HG03565 (cell line): ENCODE measurements at regions not wholly inside any gene's neighbourhood (a gene's known extent, or its start where the extent isn't known, plus 50 kb on each side); places are given as distances from the start of the nearest gene placed in this dataset.

ENCODE experiments used
- ATAC-seq: cut with Tn5 transposase; IDR thresholded peaks from one replicate; pipeline ENCODE4 v1.9.1; 2021; ENCODE audit warnings: mild to moderate bottlenecking, moderate library complexity; ENCODE audit not compliant: unreplicated experiment

DNA sequence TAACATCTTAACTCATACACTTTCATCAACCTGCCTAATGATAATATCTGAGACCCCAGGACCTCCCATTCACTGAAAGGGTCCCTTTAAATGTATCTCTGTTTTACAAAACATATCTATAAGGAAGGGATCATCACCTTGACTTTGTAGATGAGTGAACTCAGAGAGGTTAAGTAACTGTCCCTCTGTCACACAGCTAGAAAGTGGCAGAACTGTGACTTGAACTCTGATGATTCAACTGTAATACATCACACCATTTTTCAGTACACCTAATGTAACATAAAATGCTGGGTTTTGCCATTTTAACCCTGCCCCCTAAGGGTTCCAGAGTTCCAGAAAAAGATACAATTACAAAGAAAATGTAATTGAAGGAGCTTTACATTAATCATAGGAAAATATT is 234.6 kb downstream of the ZEB2 start:
- no peak for ATAC-seq

DNA sequence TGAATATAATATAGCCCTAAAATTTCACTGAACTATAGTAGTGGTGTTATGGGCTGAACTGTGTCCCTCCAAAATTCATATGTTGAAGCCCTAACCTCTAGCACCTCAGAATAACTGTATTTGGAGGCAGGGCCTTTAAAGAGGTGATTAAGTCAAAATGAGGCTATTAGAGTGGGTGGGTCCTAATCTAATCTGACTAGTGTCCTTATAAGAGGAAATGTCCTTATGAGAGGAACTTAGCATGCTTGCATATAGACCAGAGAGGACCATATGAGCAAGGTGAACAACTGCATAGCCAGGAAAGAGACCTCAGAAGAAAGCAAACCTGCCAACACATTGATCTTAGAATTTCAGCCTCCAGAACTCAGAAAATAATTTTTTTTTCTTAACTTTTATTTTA is 238.4 kb downstream of the ZEB2 start:
- ATAC-seq, result no peak

DNA sequence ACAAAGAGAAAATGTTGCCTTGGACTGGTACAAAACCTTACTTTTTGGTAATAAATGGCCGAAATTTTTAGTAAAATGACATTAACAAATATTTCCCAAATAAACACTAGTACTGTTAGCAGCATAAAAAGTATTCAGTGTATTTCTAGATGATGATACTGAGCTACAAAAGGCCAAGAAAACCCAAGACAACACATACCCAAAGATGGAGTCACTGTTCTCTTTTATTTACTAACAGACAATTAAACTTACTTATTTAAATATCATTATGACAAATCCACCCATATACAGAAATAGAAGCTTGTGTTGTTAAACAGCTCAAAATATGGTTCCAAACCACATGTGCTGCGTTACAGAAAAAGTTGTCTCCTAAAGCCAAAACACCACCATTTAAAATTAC is 239.9 kb downstream of the ZEB2 start:
- no peak for ATAC-seq

DNA sequence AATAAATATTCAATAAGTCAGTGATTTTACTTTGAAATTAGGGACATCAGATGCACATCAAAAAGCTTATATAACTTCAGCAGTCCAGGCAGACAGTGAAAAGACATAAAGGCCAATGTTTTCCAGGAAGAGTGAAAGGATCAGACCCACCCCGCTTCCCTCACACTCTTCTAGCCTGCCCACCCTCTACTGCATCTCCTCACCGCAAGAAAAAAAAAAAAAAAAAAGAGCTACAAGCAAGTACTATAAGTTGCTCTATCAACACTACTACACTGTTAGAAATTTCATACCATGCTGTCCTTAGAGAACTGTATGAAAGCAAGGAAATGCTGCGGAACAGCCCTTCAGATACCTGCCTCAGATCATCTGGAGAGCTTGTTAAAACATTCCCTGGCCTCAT is 240.8 kb downstream of the ZEB2 start:
- ATAC-seq, result no peak

DNA sequence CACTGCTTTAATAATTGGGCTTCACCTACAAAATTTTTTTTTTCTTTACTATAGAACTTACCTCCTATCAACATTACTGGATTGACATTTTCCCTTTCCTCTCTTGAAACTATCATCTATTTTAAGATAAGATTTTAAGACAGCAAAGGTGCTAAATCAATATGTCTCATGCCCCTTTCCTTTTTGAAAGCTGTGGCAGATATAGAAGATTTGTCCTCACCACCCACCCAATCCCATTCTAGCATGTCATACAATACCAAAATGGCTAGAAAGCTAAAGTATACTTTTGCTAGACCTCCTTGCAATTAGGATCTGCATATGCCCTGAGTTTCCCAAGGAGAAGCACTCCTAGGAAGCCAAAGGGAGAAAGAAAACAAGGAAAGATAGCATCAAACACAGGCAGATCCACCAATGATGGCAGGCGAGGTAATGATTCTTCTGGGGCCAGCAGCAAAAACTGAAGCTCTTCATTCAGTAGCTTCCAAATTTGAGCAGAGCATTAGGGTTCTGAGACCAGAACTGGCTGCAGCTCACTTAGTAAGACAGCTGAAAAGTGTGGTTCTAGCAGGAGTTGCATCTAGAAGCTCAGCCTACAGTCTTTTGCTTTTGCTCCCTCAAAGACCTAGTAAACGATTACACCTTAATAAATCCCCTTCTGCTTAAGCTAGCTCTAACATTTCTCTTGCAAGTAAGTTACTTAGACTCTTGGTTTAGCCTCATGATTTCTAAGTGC is 242.1 kb downstream of the ZEB2 start:
- ATAC-seq, result no peak

DNA sequence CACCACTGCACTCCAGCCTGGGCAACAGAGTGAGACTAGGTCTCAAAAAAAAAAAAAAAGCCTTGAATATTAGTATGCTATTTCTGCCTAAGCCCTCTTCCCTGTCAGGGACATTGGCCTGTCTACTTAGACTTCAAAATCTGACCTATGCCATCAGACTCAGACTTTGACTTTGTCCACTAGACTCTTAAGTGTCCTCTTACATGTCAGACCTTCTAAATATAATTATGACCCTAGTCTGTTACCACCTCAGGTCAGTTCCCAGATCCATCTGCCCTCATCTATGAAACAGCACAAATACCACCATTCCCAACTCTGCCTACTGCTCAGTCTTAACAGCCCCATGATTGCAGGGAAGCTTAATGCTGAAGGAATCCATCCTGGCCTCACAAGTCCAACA is 244.6 kb downstream of the ZEB2 start:
- no peak for ATAC-seq

DNA sequence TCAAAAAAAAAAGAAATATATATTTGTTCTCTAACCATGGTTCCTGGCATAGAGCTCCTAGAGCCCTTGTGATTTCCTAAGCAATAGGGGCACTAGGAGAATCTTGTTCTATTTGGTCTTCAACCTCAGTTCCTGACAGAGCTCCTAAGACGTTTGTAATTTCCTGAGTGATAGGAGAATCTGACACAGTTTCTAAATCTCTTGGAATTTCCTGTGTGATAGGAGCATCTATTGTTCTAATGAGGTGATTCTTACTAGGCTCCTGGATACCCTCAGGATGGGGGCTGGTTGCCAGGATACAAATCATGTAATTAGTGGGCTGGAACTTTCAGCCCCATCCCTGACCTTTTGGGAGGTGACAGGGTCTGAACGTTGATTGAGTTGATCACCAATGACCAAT is 245.8 kb downstream of the ZEB2 start:
- no peak for ATAC-seq

DNA sequence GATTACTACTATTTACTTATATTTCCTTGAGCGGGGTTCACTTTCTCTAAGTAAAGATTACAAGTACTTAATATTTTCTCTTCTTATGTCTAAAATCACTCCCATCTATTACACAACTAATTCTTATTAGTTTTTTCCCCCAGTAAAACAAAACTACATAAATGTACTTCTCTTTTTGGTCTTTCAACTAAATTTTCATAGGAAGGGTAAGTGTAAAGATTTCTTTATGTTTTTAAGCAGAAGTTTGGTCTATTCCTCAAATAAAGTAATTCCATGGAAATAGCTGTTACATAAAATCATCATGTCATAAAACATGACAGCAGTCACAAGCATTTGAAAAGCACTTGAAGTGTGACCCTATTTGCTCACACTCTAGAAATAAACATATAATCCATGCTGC is 249.0 kb downstream of the ZEB2 start:
- no peak for ATAC-seq

DNA sequence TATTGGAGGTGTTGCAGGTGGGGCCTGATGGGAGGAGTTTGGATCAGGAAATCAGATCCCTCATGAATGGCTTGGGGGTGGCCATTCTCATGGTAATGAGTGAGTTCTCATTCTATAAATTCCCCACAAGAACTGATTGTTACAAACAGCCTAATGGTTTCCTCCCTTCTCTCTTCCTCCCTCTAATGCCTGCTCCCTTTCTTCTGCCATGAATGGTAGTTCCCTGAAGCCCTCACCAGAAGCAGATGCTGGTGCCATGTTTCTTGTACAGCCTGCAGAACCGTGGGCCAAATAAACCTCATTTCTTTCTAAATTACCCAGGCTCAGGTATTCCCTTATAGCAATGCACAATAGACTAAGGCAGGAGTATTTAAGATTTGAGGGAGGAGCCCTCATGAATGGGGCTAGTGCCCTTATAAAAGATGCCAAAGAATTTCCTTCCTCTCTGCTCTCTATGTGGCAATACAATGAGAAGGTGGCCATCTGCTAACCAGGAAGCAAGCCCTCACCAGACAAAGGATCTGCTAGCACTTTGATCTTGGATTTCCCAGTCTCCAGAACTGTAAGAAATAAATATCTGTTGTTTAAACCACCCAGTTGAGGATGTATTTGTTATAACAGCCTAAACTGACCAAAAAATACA is 251.8 kb downstream of the ZEB2 start:
- ATAC-seq, result no peak

DNA sequence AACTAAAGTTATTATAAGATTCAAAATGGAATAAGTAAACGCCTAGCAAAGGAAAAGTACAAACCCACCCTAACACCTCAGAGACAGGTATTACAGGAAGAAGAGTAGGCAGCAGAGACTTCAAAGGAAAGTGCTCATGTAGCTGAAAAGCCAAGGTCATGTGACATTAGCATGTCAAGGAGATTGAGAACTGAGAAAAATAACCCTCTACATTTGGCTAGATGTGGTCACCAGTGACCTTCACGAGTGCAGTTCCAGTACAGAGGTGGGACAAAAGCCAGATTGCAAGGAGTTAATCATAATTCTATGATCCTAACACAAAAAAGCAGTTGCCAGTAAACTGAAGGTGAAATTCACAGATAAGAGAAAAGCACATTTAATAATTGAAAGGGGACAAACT is 252.7 kb downstream of the ZEB2 start:
- ATAC-seq, result peak; percentile 98

DNA sequence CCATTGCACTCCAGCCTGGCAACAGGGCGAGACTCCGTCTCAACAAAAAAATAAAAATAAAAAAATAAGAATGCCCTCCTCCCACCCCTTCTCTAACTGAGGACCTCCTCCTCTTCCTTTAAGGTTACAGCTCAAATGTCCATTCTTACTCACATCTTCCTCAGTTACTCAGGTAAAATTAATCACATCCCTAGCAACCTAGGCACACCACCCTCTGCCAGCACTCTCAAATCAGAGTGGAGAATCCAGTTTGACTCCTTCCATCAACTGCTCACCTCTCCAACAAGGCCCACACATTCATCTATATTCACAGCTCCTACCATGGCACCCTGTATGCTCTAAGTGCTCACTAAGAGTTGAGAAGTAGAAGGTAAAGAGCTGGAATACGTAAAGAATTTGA is 254.3 kb downstream of the ZEB2 start:
- ATAC-seq, result no peak

DNA sequence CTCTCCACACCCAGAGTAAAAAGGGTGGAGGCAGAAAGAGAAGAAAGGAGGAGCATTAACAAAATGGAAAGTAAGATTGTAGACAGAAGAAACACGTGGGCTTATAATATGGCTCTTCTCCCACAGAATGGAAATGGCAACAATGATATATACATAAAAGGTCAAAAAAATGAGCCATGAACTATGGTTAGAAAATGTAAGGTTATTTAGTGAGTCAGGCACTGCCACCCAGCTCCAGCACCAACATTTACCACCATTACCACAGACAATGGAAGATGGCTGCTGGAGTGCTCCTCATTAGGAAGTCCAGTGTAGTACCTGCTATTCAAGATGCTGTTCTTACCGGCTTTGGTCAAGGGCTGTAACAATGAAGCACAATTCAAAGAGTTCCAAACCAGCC is 258.0 kb downstream of the ZEB2 start:
- ATAC-seq, result no peak

DNA sequence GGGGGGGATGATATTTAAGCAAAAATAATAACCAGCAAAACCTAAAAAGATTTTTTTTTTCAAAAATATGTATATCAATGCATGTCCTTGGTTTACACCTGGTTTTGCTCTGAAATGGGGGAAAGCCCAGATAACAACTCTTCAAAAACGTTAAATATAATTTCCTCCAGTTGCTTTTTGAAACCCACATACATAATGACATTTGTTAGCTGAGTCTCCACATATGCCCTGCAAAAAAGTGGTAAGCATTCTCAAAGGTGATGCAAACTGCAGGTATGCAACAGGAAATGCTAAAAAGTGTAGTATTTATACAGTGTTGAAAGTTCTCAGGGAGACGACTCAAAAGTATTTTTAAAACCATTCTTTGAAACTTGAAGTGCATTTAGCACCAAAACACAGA is 258.6 kb downstream of the ZEB2 start:
- ATAC-seq, result no peak

DNA sequence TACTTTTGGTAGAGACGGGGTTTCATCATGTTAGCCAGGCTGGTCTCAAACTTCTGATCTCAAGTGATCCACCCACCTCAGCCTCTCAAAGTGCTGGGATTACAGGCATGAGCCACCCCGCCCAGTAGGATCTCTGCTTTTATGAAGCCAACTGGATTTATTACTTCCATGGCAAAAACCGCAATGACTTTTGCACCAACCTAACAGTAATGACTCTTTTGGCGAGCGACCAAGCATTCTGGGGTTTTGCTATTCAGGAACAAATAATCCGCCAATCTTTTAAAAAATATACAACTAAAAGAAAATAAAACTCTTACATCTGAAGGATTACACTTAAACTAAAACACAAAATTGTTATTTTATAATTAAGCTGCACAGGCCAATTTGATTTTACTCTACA is 260.6 kb downstream of the ZEB2 start:
- ATAC-seq, result no peak

DNA sequence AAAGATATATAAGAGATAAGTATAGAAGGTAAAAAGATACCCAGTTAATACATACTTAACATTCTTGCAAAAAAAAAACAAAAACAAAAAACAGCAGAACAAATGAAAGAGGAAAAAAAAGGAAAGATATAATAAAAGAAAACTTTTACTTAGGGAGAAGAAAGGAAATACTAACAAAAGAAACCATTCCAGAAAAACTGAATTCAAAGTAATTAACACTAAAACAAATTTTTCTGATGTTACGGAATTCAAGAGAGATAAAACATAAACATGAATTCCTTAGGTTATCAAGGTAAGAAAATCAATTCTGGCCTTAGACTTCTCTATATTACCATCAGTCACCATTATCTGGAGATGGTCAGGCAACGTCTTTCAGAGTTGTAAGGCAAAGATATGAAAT is 261.8 kb downstream of the ZEB2 start:
- no peak for ATAC-seq

DNA sequence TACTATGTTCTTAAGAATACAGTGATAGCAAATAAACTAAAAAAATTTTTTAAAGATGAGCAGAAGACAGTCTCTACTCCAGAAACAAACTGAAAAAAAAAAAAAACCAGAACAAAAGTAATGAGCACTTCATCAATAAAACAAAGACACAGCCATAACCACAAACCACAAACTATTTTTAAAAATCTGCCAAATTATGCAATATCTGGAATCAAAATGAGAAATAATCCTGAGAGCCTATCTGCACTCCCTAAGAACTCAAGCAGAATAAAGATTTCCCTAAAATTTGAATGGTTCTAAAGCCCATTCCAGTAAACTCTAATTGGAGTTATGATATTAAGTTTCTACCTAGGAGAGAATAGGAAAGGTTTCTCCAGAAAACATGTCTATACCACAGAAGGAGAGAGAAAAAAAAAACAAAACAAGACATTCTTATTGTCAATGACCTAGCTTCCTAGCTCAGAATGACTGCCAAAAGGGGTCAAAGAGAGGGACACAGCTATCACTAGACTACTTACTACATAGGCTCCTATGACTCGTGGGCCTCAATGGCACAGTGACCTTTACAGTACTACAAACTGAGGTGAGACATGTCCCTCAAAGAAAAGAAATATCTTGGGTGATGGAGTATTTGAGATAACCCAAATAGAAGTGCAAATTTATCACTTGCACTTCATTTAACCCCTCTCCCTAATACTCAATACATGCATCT is 262.8 kb downstream of the ZEB2 start:
- ATAC-seq, result no peak

DNA sequence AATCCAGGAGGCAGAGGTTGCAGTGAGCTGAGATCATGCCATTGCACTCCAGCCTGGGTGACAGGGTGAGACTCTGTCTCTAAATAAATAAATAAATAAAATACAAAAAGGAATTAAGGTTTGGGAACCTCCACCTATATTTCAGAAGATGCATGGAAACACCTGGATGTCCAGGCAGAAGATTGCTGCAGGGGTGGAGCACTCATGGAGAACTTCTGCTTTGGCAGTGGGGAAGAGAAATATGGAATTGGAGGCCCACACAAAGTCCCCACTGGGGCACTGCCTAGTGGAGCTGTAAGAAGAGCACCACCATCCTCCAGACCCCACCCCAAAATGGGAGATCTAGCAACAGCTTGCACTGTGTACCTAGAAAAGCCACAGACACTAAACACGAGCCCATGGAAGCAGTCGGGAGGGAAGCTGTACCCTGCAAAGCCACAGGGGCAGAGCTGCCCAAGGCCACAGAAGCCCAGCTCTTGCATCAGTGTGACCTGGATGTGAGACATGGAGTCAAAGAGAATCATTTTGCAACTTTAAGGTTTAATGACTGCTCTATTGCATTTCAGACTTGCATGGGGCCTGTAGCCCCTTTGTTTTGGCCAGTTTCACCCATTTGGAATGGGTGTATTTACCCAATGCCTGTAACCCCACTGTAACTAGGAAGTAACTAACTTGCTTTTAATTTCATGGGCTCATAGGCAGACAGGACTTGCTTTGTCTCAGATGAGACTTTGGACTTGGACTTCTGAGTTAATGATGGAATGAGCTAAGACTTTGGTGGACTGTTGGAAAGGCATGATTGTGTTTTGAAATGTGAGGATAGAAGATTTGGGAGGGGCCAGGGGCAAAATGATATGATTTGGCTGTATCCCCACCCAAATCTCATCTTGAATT is 265.3 kb downstream of the ZEB2 start:
- ATAC-seq, result no peak

DNA sequence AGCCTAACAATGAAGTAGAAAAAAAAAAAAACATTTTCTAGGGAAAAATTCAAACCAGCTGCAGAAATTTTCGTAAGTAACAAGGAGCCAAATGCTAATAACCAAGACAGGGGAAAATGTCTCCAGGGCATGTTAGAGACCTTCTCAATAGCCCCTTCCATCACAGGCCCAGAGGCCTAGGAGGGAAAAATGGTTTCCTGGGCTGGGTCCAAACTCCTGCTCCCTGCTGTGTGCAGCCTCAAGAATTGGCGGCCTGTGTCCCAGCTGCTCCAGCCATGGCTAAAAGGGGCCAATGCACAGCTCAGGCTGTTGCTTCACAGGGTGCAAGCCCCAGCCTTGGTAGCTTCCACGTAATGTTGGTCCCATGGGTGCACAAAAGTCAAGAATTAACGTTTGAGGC is 266.2 kb downstream of the ZEB2 start:
- ATAC-seq, result no peak

DNA sequence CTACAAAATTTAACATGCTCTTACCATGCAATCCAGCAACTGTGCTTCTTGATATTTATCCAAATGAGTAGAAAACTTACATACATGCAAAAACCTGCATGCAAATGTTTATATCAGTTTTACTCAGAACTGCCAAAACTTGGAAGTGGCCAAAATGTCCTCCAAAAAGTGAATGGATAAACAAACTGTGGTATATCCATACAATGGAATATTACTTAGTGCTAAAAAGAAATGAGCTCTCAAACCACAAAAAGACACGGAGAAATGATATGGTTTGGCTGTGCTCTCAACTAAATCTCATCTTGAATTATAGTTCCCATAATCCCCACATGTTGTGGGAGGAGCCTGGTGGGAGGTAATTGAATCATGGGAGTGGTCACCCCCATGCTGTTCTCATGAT is 267.2 kb downstream of the ZEB2 start:
- no peak for ATAC-seq

DNA sequence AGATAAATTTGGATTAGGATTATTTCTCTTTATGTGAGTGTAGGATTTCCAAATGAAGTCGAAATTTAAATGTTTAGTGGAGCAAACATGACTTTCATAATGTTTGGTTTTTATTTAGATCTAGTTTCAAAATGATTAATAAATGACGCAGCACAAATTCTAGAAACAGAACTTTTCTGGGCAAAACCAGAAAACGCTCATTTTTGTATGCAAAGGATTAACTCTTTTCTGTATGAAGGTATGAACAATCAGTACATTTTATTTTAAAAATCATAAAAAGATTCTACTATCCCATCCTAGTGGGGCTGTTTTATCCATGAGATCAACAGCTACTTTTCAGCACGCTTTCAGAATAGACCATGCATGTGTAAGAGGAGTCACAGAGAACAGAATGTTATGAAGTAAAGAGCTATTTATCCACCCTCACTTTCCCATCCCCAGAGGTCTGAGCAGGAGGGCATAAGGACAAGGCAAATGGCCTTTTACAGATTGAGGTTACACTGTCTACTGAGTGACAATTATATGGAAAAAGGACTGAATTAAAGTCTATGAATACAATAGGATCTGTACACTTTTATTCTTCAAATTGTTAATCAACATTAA is 270.8 kb downstream of the ZEB2 start:
- ATAC-seq, result no peak
